HEK293T (cell line): ENCODE measurements at regions not wholly inside any gene's neighbourhood (a gene's known extent, or its start where the extent isn't known, plus 50 kb on each side); places are given as distances from the start of the nearest gene placed in this dataset.

Experiments
- BHLHE40 ChIP-seq: fragments of 450-650 bp; IDR thresholded peaks from 2 replicates; pipeline ENCODE4 v1.6.1; 2016; ENCODE audit warnings: mild to moderate bottlenecking, moderate library complexity, borderline replicate concordance
- L3MBTL2 ChIP-seq: fragments of 450-650 bp; conservative IDR thresholded peaks from 2 replicates; pipeline ENCODE4 v1.6.1; 2016; ENCODE audit warnings: mild to moderate bottlenecking
- LEF1 ChIP-seq: fragments of 450-650 bp; IDR thresholded peaks from 2 replicates; pipeline ENCODE4 v1.6.1; 2017; ENCODE audit warnings: mild to moderate bottlenecking, borderline replicate concordance
- NFRKB ChIP-seq: fragments of 450-650 bp; IDR thresholded peaks from 2 replicates; pipeline ENCODE4 v1.6.1; 2016; ENCODE audit warnings: mild to moderate bottlenecking, moderate library complexity
- SUZ12 ChIP-seq: fragments of 450-650 bp; IDR thresholded peaks from 2 replicates; pipeline ENCODE4 v1.6.1; 2016; ENCODE audit warnings: mild to moderate bottlenecking
- TARDBP ChIP-seq: fragments of 450-650 bp; IDR thresholded peaks from 2 replicates; pipeline ENCODE4 v1.6.1; 2016

DNA sequence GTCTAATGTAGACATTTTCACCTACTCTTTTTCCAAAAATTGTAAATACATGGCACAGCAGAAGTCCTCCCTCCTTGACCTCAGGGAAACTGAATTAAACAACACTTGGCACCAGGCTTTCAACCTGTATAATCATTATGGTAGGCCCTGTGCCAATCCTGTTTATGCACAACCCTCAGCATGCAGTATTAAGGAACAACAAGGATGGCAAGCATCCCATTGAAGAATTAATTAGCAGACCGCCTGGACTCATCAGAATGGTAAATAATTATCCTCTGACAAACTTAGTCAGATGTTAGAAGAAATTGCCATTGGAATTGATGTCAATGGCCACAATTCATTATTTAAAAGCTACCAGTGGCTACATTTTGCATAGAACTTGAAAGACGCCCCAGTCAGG is 66.3 kb upstream of the GALNT5 start:
- TF ChIP-seq SUZ12 (no peak), NFRKB (no peak), LEF1 (no peak), TARDBP (no peak), L3MBTL2 (no peak), BHLHE40 (no peak)
